ENCODE measurements at regions not wholly inside any gene's neighbourhood (a gene's known extent, or its start where the extent isn't known, plus 50 kb on each side); places are given as distances from the start of the nearest gene placed in this dataset.

DNA sequence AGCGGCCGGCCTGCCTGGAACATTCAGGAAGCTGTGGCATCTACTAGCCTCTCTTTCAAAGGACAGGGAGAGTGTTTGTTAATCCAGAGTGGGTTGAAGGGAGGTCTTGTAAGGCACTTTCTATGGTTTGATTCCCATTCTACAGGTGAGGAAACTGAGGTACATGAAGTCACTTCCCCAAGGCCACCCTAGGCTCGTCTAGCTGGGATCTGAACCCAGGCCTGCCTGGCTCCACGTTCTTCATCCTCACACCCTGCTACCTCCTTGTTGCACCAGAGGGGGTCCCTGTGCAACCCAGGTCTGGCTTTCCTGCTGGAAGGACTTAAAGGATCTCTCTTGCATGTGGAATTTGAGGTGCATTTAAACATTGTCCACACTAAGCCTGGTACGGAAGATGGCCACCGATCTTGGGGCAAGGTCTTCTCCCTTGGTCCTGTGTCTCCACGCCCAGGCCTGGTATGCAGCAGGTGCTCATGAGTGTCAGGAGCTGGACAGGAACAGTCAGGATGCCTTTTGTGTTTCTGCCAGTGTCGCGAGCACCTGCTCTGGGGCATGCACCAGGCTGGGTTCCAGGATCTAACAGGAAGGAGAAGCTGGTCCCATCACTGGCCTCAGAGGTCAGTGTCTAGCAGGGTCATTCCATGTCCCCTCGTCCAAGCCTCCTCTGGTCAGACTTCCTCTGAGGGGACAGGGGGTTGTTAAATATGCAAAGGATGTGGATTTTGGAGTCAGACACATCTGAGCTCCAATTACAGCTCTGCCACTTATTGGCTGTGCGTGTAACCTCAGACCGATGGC, 103.2 kb upstream of the RUNX3 start:
- Histone ChIP-seq H3K4me3 (no peak overlapping the region), H3K27ac (no peak overlapping the region)
- no peak for DNase-seq (ENCODE audit: low spot score)
- TF ChIP-seq, protein P1, sequence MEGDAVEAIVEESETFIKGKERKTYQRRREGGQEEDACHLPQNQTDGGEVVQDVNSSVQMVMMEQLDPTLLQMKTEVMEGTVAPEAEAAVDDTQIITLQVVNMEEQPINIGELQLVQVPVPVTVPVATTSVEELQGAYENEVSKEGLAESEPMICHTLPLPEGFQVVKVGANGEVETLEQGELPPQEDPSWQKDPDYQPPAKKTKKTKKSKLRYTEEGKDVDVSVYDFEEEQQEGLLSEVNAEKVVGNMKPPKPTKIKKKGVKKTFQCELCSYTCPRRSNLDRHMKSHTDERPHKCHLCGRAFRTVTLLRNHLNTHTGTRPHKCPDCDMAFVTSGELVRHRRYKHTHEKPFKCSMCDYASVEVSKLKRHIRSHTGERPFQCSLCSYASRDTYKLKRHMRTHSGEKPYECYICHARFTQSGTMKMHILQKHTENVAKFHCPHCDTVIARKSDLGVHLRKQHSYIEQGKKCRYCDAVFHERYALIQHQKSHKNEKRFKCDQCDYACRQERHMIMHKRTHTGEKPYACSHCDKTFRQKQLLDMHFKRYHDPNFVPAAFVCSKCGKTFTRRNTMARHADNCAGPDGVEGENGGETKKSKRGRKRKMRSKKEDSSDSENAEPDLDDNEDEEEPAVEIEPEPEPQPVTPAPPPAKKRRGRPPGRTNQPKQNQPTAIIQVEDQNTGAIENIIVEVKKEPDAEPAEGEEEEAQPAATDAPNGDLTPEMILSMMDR (IDR thresholded peaks at IDR 0.05), result no peak

GRCh38 chr1:25031966-25032667, 102.0 kb upstream of the RUNX3 start:
- TF ChIP-seq, protein P1 (IDR thresholded peaks at IDR 0.05), result no peak
- Histone ChIP-seq H3K4me3 (no peak overlapping the region), H3K27ac (no peak overlapping the region)
- no peak for DNase-seq (ENCODE audit: low spot score)

- Histone ChIP-seq H3K27ac (no peak overlapping the region), H3K4me3 (no peak overlapping the region)
- TF ChIP-seq, protein P1 (IDR thresholded peaks at IDR 0.05), result no peak
- no peak for DNase-seq (ENCODE audit: low spot score)
Observed at GRCh38 chr1:25031601-25031965, 101.5 kb upstream of the RUNX3 start.

DNA sequence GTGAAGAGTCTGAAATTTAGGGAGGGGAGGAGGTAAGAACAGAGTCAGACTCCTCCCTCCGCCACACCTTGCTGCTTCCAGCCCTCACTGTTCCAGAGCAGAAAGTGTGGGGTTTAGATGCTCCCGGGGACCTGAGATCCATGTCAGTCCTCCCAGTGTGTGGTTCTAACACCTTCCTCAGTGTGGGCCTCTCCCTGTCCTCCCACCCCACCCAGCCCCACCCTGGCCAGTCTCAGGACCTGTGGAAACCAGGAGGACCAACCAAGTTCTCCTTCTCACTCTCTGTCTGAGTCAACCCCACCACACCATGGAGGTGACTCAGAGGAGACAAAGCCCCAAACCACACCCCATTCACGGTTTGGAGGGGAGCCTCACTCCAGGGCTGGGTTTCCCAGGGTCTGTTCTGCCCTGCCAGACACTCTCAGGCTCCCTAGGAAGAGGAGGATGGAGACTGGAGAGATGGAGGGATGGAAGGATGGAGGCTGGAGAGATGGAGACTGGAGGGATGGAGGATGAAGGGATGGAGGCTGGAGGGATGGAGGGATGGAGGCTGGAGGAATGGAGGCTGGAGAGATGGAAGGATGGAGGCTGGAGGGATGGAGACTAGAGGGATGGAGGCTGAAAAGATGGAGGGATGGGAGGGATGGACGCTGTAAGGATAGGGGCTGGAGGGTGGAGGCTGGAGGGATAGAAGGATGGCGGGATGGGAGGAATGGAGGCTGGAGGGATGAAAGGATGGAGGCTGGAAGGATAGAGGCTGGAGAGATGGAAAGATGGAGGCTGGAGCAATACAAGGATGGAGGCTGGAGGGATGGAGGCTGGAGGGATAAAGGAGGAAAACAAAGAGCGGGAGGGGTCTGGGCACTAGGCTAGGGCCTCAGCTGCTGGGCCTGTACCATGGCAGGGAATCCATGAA, 100.9 kb upstream of the RUNX3 start:
- Histone ChIP-seq H3K4me3 (no peak overlapping the region), H3K27ac (no peak overlapping the region)
- TF ChIP-seq, protein P1 (IDR thresholded peaks at IDR 0.05), result no peak
- no peak for DNase-seq (ENCODE audit: low spot score)

DNA sequence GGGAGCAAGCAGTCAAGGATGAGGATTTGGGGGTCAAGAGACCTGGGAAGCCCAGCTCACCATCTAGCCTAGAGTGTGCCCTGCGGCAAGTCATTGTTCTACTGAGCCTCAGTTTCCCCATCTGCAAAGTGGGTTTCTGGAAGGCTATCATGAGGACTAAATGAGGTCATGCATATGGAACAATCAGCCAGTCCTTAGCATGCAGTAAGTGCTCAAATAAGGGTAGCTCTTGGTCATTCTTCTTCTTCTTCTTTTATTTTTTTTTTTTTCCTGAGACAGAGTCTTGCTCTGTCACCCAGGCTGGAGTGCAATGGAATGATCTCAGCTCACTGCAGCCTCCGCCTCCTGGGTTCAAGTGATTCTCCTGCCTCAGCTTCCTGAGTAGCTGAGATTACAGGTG, 99.9 kb upstream of the RUNX3 start:
- TF ChIP-seq, protein P1 (IDR thresholded peaks at IDR 0.05), result no peak
- Histone ChIP-seq H3K27ac (no peak overlapping the region), H3K4me3 (no peak overlapping the region)
- DNase-seq (ENCODE audit: low spot score), result no peak

DNA sequence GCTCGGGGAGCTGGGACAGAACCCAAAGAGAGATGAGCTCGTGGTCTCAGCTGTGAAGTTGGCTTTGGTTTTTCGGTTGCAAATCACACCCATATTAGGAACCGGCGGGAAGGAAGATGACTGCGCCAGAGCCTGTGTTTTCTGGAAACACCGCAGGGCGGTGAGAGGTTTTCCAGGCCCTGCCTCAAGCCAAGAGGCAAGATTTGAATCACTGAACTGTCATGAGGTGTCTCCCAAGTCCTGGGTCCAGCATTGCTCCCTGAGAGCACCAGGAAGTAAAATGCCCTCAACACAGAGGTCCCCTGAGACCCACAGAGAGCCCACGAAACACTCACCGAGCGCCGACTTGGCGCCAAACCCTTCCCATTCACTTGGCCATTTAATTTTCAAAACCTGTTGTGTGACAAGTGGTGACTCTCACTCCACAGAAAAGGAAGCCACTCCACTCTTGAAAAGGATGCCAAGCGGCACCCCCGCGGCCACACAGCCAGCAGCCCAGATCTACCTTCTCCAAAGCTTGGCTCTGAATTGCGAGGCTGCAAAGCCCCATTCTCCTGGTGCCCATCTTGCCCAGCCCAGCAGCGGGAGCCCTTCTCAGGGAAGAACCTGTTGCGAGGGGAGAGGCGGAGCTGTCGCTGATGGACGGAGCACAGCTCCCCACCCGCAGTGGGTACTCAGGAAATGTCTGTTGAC, 99.0 kb upstream of the RUNX3 start:
- DNase-seq (ENCODE audit: low spot score), result no peak
- TF ChIP-seq, protein P1 (IDR thresholded peaks at IDR 0.05), result no peak
- Histone ChIP-seq H3K27ac (no peak overlapping the region), H3K4me3 (no peak overlapping the region)
